HL-60 (cell line): ENCODE measurements at regions not wholly inside any gene's neighbourhood (a gene's known extent, or its start where the extent isn't known, plus 50 kb on each side); places are given as distances from the start of the nearest gene placed in this dataset.

ENCODE experiments used
- REST ChIP-seq: IDR thresholded peaks from 2 replicates; pipeline ENCODE4 v1.6.1; 2012; ENCODE audit warnings: low read depth; ENCODE audit not compliant: insufficient replicate concordance
- TF ChIP-seq, protein P1 (sequence below): IDR thresholded peaks from one replicate; pipeline ENCODE4 v1.5.1; 2011; ENCODE audit warnings: low read length, control low read depth, inconsistent platforms; ENCODE audit not compliant: insufficient read depth

DNA sequence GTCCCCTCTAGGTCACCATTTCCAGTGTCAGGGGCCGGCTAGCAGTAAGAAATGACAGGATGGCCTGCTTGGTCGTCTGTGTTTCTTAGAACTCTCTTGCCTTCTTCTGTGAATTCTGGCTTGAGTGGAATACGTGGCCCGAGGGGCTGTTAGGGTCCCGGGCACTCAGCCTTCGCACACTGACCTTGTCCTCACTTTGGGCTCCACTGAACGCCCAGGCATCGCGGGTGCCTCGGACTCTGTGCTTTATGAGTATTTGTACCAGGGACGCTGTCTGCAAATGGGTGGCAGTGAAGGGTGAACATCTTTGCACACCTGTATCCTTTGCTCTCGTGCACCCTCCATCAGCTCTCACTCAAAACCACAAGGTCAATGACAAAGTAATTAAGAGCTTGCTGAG, 123.4 kb upstream of the ANO1 start:
- no peak for TF ChIP-seq REST
- TF ChIP-seq, protein P1, sequence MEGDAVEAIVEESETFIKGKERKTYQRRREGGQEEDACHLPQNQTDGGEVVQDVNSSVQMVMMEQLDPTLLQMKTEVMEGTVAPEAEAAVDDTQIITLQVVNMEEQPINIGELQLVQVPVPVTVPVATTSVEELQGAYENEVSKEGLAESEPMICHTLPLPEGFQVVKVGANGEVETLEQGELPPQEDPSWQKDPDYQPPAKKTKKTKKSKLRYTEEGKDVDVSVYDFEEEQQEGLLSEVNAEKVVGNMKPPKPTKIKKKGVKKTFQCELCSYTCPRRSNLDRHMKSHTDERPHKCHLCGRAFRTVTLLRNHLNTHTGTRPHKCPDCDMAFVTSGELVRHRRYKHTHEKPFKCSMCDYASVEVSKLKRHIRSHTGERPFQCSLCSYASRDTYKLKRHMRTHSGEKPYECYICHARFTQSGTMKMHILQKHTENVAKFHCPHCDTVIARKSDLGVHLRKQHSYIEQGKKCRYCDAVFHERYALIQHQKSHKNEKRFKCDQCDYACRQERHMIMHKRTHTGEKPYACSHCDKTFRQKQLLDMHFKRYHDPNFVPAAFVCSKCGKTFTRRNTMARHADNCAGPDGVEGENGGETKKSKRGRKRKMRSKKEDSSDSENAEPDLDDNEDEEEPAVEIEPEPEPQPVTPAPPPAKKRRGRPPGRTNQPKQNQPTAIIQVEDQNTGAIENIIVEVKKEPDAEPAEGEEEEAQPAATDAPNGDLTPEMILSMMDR, result no peak
